ENCODE measurements at regions not wholly inside any gene's neighbourhood (a gene's known extent, or its start where the extent isn't known, plus 50 kb on each side); places are given as distances from the start of the nearest gene placed in this dataset.
"Not testable (repeated sequence)": the region's sequence is repeated elsewhere in the genome, so short reads cannot be mapped to it uniquely, and the experiment has no call there.

DNA sequence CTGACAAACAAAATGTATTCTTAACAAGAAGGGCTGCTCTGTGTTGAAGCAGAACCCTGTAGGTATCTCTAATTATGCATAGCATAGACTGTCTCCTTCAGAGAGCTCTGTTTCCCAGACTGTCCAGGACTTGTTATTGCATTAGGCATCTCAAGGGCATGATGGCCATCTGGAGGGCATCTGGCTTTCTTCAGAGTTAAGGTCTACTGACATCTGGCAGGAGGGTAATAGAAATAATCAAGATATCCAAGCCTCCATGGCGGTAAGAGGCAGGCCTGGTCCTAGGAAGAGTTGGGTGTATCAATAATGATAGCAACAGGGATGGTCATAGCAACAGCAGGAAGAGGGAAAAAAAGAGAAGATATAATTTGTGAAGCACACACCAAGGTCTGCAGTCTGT, 161.2 kb downstream of the TTC8 start:
- DNase-seq = no peak

DNA sequence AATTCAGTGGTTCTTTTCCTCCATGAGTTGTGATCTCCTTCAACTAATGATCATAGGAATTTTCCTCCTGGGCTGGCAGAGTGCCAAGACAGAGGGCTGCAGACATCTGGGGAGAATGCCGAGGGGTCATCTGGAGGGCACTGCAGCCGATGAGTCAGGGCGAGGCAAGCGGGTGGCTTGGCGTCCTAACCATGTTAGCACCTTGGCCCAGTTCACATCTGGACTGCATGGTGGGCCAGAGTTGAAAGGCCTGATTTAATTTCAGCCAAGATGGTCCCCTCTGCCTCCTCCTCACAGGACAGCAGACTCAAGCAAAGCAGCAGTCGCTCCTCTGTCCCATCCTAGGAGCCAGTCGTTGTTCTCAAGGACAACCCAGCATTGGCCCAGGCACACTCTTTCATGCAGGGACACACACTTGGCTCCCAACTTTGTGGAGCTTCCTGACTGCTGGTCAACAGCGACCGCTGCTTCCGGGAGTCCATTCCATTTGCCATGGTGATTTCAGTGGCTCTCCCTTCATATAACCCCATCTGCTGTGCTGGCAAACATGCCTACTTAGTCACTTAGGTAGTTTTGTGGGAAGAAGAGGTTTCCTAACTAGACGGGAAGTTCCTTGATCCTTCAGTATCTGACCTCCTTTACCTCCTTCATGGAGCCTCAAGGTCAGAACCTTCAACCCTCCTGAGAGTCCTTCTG, 161.8 kb downstream of the TTC8 start:
- DNase-seq = no peak

DNA sequence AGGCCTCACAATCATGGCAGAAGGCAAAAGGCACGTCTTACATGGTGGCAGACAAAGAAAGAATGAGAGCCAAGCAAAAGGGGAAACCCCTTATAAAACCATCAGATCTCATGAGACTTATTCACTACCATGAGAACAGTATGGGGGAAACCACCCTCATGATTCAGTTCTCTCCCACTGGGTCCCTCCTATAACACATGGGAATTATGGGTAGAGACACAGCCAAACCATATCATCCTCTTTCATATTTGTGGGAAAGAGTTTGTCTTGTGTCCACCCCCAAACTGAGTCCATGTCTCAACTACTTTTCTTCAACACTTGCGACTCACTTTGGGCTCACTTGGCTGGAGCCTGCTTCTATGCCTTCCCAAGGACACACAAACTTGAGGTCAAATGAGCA, 162.5 kb downstream of the TTC8 start:
- DNase-seq = not testable (repeated sequence)

DNA sequence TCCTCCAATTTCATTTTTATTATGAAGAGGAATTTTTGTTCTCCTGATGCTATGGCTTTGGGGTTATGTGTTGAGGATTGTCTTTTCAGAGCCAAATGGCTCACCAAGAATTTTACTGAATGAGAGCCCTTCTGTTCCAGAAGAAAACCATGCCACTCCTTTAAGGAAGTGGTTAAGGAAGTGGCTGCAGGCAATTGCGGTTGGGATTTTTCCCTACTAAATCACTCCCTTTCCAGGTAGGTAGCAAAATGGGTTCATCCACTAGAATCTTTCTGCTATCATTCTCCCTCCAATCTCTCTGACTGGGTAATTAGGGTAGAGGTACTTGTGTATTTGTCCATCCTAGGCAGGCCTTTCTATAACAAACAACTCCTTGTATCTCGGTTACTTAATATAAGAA, 163.1 kb downstream of the TTC8 start:
- DNase-seq = no peak

DNA sequence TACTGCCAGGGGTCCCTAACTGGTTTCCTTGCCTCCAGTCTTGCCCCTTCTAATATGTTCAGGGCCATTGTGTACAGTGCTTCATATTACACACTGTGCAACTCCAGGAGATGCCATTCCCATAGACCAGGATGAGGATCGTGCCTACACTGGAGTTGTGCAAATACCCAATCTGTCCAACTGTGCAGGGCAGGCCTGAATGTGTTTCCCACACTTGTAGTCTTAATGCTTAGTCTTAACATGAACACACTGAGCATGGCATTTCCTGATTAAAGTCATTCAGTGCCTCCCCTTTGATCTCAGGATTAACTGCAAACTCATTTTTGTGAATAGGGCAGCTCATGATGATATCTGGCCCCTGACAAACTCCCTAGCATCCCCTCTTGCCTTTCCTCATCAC, 165.5 kb downstream of the TTC8 start:
- DNase-seq = no peak

DNA sequence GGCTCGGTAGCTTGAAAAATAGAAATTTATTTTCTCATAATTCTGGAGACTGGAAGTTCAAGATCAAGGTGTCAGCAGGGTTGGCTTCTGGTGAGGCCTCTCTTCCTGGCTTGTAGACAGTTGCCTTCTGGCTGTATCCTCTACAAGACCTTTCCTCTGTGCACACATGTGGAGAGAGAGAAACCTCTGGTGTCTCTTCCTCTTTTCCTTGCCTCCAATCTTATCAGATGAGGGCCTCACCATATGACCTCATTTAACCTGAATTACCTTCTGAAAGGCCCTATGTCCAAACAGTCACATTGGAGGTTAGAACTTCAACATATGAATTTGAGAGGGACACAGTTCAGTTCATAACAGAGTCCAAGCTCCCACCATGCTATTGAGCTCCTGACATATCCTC, 166.4 kb downstream of the TTC8 start:
- no peak for DNase-seq

DNA sequence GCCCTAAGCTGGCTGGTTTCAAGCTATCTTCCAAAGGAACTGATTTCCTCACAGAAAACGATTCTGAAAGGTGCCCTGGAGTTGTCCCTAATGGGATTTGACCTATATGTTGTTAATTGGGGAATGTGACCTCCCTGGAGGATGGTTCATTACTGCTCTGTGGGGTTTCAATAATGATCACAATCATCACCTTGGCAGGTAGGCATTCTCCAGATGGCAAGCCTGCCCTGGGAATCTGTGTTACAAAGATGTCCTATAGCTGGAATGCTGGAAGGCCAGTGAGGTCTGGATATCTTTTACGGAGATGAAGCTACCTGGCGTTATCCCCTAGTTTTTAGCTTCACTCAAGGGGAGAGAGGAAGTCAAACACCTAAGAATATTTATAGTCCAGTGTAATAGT, 167.6 kb downstream of the TTC8 start:
- DNase-seq = no peak

DNA sequence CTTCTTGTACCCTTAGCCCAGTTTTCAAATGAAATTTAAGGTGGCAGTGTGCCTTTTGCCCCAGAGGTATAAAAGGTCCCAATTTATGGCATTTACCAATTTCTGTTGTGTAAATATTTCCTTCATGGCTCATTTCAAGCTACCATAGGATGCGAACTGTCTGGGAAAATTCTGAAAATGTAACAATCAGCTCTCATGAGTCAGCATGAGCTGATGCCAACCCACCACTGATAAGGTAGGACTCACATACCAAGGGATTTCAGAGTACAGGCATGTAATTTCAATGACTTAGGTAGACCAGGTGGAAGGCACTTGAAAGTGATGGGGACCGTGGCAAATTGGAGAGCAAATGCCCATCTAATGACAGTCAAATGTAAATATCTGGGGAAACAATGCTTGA, 169.5 kb downstream of the TTC8 start:
- no peak for DNase-seq

DNA sequence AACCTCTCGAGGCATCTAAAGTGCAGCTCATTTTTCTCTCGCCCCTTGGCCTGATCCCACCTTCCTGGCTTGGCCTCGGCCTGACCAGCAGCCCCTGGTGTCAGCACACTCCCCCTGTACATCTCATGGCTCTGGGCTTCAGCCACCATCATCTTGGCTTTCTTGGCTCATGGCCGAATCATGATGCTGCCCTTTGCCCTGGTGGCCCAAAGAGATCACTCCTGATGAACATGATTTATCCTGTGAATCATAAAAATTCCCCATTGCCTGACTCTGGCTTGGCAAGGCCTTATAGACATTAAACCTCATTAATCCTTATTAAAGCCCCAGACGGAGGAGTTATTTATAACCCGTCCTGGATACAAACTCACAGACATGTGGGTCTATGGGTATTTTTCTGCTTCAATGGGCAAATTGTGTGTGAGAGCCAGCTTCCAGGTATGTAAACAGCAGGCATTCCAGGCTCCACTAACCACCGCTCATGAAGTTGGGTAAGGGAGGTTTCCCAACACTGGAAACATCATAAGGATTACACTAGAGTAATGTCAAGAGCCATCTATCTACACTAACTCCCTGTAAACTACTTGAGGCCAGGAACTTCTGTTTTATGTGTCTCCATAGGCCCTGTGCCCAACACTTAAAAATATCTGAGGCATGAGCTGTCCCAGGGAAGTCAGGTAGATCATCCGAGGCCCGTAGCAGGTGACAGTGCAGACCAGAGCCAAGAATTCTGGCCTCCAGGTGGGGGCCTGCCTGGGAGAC, 171.2 kb downstream of the TTC8 start:
- no peak for DNase-seq

DNA sequence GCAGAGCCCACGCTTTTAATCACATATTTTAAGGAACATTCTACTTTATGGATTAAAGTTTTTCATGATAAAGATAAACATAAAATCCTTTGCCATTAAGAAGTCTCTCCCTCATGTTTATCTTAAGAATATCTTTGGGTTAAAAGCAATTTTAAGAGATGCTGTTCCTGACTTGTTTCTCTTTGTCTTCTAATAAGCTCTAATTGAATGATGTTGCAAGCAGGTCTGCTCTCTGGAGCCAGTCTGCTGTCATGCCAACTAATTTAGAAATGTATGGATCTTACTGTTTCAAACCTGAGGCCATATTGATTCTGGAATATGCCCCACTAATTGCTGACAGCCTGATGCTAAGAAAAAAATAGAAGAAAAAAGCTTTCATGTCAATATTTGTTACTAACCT, 173.6 kb downstream of the TTC8 start:
- no peak for DNase-seq

DNA sequence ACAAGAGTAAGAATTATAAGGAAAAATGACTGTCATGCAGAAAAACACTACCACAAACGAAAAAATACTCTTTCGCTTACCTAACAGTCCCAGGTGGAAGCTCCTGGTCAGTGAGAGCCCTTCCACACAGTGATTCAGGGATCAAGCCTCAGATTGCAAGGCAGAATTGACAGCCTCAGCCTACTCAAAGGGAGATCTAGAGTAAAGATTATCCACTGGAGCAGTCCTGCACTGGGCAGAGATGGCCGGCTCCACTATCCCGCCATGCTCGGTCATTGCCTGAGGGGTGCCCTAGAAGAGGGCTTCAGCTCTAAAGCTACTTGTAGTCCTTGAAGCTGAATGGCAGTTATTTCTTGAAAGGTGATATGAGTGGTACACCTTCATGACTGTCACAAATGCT, 174.7 kb downstream of the TTC8 start:
- no peak for DNase-seq

DNA sequence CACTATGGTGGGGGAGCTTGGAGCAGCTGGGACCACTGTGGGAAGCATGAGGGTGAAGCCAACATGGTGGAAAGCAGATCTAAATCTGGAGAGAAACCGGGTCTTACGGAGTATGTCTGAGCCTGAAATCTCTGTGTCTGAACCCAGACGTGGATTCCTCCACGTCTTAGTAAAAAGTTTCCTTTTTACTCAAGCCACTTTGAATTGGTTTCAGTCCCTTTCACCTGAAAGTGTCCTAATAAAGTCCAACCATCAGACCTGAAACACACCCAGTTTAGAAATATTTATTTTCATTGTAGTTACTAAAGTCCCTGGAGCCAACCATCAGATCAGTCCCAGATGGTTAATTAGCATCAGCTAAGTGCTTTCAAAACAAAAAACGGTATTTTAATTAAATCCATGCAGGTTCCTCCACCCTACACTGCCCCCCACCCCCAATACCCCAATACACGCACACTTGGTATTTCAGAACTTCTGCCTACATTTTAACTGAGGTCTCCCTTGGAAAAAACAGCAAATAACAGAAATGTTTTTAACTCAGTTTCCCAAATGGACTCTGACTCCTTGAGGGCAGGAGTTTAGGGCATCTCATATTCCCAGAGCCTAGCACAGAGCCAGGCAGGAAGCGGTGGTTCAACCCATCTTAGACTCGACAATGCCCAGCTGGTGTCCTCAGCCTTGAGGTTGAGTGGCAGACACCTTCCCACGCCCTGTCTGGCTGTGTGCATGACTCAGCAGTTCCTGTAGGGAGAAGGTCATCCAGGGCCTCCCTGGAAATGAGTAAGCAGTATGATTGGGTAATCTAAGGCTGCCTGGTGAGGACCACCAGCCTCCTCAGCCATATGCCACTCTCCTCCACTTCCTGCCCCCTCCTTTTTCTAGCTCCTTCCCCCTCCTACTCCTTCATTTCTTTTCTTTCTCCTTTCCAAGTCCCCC, 175.8 kb downstream of the TTC8 start:
- no peak for DNase-seq

DNA sequence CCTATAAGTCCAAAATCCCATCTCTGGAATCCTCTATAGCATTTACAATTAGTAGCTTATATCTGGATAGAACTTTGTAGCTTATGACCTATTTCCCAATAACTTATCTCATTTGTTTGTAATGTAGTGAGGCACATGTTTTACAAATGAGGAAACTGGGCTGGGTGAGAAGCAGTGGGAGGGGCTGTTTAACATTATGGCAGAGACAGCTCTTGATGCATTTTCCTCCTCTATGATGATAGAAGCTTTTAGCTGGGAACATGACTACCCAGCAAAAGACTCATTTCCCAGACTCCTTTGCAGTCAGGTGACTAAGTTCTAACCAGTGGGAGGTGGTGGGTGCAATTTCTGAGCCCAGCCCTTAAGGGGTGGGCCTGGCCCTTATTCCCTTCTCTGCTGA, 179.7 kb downstream of the TTC8 start:
- DNase-seq = no peak

DNA sequence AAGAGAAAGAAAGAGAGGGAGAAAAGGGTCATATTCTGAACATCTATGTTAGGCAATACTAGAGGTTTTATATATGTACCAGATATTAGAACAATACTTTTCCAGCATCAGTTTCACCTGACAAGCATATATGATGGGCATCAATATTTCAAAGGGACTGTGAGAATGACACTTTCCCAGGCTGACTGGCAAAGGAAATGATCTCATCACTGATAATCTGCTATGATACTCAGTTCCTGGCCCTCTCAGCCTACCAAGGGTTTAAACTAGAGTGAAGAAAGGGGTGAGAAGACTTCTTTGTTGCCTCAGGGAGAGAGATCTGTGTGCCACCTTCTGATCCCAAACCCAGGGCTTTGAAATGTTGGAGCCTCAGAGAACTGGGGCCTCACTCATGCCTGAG, 183.5 kb downstream of the TTC8 start:
- no peak for DNase-seq

DNA sequence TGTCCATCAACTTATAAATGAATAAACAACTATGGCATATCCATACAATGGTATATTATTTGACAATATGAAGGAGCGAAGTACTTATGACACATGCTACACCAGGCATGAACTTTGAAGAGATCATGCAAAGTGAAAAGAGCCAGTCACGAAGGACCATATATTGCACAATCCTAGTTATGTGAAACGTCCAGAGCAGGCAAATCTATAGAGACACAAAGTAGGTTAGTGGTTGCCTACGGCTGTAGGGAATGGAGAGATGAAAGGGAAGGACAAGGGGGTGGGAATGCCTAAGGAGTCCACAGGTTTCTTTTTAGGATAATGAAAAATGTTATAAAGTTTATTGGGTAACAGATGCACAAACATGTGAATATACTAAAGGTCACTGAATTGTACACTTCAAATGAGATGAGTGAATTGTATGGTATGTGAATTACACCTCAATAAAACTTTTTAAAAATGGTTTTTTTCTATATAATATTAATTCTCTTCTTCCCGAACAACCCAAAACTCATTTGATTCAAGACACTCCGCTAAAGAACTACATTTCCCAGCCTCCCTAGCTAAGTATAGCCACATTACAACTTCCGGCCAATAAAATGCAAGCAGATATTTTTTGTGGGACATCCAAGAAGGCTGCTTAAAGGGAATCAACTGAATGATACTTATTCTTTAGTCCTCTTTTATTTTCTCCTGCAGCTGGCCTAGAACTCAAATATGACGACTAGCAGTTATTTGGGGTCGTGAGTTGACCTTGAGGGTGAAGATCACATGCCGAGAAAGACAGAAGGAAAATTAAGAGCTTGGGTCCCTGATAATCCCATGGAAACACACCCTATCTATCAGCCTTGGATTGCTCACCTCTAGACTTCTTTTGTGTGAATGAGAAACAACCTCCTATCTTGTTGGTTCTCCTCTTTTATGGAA, 187.2 kb downstream of the TTC8 start:
- no peak for DNase-seq

DNA sequence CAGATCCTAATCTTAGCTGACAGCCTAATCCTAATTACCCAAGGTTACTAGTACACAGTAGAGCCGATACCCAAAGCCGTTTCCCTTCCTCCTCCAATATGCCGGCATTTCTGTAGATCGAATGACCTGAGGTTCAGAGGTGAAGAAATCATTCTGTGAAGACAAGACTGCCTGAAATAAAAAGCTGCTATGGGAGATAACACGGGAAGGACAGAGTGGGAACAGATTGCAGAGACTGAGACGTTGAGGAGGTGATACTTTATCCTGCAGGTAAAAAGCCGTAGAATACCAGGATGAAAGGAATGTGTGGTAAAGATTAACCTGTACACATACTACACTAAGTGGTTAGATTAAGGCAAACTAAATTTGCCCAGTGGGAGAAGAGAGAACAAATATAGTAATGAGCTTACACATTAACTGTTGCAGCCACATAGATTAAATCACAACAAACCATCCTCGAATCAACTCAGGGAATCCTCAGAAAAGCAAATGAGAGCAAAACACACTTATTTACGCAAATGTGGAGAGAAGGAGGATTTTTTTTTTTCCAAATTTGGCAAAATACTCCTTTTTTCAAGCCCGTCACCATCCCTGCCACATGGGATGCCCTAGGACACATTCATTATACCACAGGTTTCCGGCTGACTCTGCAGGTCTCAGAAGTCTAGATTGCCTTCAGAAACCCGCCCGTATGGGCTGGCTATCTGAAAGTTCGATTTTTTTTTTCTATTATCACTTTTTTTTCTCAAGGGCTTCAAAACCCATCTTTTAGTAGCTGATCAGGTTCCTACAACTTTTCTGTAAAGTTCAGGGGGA, 188.0 kb downstream of the TTC8 start:
- DNase-seq = no peak

DNA sequence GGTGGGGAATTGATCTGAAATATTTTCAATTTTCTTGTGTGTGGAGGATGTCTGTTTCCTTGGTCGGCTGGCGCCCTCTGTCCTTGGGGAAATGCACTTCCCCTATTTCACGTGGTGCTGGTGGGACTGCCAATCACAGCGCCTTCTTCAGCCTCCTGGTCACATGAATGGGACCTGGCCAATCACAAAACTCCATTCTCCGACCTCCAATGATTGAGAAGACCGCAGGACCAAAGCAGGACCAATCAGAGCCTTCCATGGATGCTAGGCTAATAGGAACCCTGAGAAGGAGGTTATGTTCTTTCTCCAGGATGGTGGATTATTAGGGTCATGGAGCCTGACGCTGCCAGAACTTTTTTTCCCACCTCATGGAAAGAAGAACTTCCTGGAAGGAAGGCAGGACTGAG, 188.7 kb downstream of the TTC8 start:
- no peak for DNase-seq

DNA sequence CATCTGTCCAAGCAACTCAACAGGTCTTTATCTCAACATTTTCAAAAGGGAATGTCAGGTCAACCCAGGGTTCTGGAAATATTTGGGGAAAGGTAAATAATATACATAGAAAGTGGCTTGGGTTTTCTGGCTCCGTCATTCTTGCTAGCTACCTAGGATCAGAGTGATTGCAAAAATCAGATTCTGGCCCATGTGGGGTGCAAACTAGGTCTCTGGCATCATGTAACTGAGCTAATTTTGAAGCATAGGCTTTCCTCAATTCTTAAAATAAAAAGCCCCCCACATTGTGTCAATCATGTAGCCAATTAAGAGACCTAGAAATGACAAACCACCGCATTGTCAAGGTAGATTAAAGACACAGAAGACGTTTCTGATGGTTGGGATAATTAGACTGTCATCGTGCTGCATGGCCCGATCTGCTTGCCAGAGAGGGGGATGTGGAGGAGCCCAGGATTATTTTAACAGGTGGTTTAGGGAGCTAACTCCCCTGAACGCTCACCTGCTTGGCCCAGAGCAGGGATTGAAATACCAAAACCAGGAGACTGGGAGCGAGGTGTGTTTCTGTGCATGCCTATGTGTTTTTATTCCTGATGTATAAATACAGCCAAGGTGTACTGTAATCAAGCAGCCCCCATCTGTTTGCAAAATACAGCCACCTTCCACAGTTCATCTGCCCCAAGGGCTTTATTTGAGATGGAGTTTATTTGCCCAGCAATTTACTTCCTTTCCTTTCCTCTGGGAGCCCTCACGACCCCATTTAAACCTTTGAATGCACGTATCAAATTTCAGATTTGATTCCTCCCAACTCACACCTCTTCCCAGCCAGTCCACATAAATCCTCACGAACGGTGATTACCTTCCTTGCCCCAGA, 189.5 kb downstream of the TTC8 start:
- no peak for DNase-seq

DNA sequence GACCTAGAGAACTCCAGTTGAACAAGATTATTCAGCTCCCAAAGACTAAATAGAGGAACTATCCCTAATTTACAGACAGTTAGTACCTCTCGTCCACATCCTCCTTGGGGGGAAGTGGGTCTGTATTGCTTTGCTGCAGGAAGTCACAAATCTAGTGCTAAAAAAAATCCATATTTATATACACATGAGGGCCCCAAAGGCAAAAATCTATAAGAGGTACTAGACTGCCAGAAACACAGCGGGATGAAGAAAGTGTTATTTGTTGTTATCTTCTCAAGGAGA, 190.1 kb downstream of the TTC8 start:
- no peak for DNase-seq

DNA sequence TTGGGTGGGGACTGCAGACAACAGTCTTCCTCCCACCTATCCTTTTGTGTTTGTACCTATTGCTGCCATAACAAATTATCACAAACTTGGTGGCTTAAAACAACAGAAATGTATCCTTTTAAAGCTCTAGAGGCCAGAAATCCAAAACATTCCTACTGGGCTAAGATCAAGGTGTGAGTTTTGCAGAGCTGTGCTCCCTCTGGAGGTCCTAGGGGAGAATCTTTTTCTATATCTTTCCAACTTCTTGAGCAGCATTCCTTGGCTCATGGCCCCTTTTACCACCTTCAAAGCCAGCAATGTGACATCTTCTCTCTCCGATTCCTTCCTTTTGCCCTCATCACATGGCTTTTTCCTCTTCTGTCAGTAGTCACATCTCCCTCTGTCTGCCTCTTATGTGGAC, 190.6 kb downstream of the TTC8 start:
- no peak for DNase-seq
